HepG2 (cell line): ENCODE measurements at regions not wholly inside any gene's neighbourhood (a gene's known extent, or its start where the extent isn't known, plus 50 kb on each side); places are given as distances from the start of the nearest gene placed in this dataset.
A peak's percentile ranks its signal among the peaks of the same experiment; 100 is the strongest.

Experiments
- ATAC-seq: fragments of 200-7000 bp; cut with Tn5 transposase; 3 replicates; pipeline ENCODE4 v1.9.1; 2020; ENCODE audit warnings: mild to moderate bottlenecking, moderate library complexity
- BruUV-seq: library from RNA; stranded (reverse); fragments of 400-500 nt; replicated peaks from 2 replicates; lab custom pipeline; 2021; lab: Mats Ljungman, UMichigan
- CTCF ChIA-PET: fragments of 300-600 bp; formaldehyde crosslinking; extraction: SDS; loops from one replicate; lab custom pipeline; 2021; ENCODE audit warnings: low total read pairs, inconsistent platforms, low intra/inter-chr PET ratio; lab: Yijun Ruan, JAX
- POLR2A ChIA-PET: fragments of 350-600 bp; sonication (Branson Sonifier 250); formaldehyde crosslinking; loops from one replicate; lab custom pipeline; 2020; ENCODE audit warnings: antibody characterized with exemption, inconsistent platforms; lab: Yijun Ruan, JAX
- DNase-seq: peaks from one replicate; pipeline ENCODE4 v3.0.0-alpha.2; 2015; ENCODE audit warnings: low spot score
- FAIRE-seq: peaks from 3 replicates; lab custom pipeline; 2011; peaks lifted over from hg19 to GRCh38; lab: Jason Lieb, UNC
- H2AFZ ChIP-seq: one replicate; pipeline ENCODE4 v1.6.1; 2011; ENCODE audit warnings: low read length, inconsistent platforms
- H3K27ac ChIP-seq: fragments of 300-600 bp; 3 replicates; pipeline ENCODE4 v1.8.0; 2011; ENCODE audit warnings: mixed run types, mild to moderate bottlenecking, mixed read lengths, low read length, inconsistent platforms; ENCODE audit not compliant: insufficient read depth; ENCODE audit errors: extremely low read length
- H3K27me3 ChIP-seq, 2 experiments: fragments of 200-600 bp in 1 of 2; 2 replicates in 1 of 2; 3 replicates in 1 of 2; pipeline versions ENCODE4 v1.6.0 to v1.8.0; 2011; ENCODE audit warnings: low read length in 2 of 2, mild to moderate bottlenecking in 2 of 2, moderate library complexity in 2 of 2, inconsistent platforms in 1 of 2; ENCODE audit not compliant: insufficient read depth in 2 of 2, control insufficient read depth in 1 of 2
- H3K36me3 ChIP-seq, 2 experiments: fragments of 200-600 bp in 1 of 2; replicated peaks in 1 of 2; 2 replicates in 1 of 2; 3 replicates in 1 of 2; pipeline versions ENCODE4 v1.5.1 to v1.8.0; 2011; ENCODE audit warnings: low read length in 2 of 2, inconsistent platforms in 1 of 2; ENCODE audit not compliant: insufficient read depth in 2 of 2, control insufficient read depth in 1 of 2
- H3K4me1 ChIP-seq: 2 replicates; pipeline ENCODE4 v1.5.1; 2012; ENCODE audit warnings: low read length, inconsistent platforms; ENCODE audit not compliant: insufficient read depth
- H3K4me2 ChIP-seq: 2 replicates; pipeline ENCODE4 v1.6.0; 2011; ENCODE audit warnings: low read depth, low read length, inconsistent platforms
- H3K4me3 ChIP-seq, 3 experiments: fragments of 200-600 bp in 1 of 3; sonication (generic), shearing (Covaris generic) in 1 of 3; replicated peaks in 1 of 3; 2 replicates each; pipeline ENCODE4 v1.5.1; 2011 to 2016; ENCODE audit warnings: low read length in 3 of 3, inconsistent platforms in 2 of 3, low read depth in 2 of 3, mild to moderate bottlenecking in 2 of 3, control low read depth in 1 of 3, mixed read lengths in 1 of 3; ENCODE audit not compliant: insufficient read depth in 1 of 3
- H3K79me2 ChIP-seq: one replicate; pipeline ENCODE4 v1.6.1; 2011; ENCODE audit warnings: low read length, inconsistent platforms; ENCODE audit not compliant: insufficient read depth
- H3K9ac ChIP-seq: 2 replicates; pipeline ENCODE4 v1.6.0; 2011; ENCODE audit warnings: mild to moderate bottlenecking, low read depth, low read length, inconsistent platforms; ENCODE audit not compliant: insufficient read depth
- H3K9me3 ChIP-seq: 2 replicates; pipeline ENCODE4 v1.5.1; 2012; ENCODE audit warnings: mild to moderate bottlenecking, low read length
- H4K20me1 ChIP-seq: 2 replicates; pipeline ENCODE4 v1.6.0; 2011; ENCODE audit warnings: inconsistent platforms, mild to moderate bottlenecking, low read length, moderate library complexity; ENCODE audit not compliant: insufficient read depth
- KDM6A ChIP-seq: IDR thresholded peaks from 2 replicates; pipeline ENCODE4 v1.6.1; 2016; ENCODE audit warnings: low read depth
- KLF15 ChIP-seq: sonication (generic); formaldehyde crosslinking; IDR thresholded peaks from 2 replicates; pipeline ENCODE4 v1.8.1; 2023; ENCODE audit warnings: borderline replicate concordance, mild to moderate bottlenecking, inconsistent platforms, missing genetic modification reagents, mixed read lengths
- MIXL1 ChIP-seq: IDR thresholded peaks from 2 replicates; pipeline ENCODE4 v1.6.1; 2016
- NR2F6 ChIP-seq, 2 experiments: IDR thresholded peaks; 2 replicates each; pipeline ENCODE4 v1.6.1; 2016; ENCODE audit warnings: antibody characterized with exemption in 1 of 2, mild to moderate bottlenecking in 1 of 2
- SATB2 ChIP-seq: sonication (generic); formaldehyde crosslinking; IDR thresholded peaks from 2 replicates; pipeline ENCODE4 v1.5.0; 2020; ENCODE audit warnings: missing genetic modification reagents
- TBX3 ChIP-seq: fragments of 450-650 bp; IDR thresholded peaks from 2 replicates; pipeline ENCODE4 v1.6.1; 2017; ENCODE audit warnings: antibody characterized with exemption, mild to moderate bottlenecking, inconsistent platforms, borderline replicate concordance
- TGIF2 ChIP-seq: IDR thresholded peaks from 2 replicates; pipeline ENCODE4 v1.6.1; 2016; ENCODE audit warnings: control low read depth, missing compliant biosample characterization
- ZNF136 ChIP-seq: sonication (generic); formaldehyde crosslinking; IDR thresholded peaks from 2 replicates; pipeline ENCODE4 v1.8.1; 2022; ENCODE audit warnings: low read depth, mild to moderate bottlenecking, moderate library complexity, missing genetic modification reagents
- ZNF468 ChIP-seq: sonication (generic); formaldehyde crosslinking; IDR thresholded peaks from 2 replicates; pipeline ENCODE4 v1.8.0; 2022; ENCODE audit warnings: mild to moderate bottlenecking, moderate library complexity, missing genetic modification reagents
- ZNF512 ChIP-seq: sonication (generic); formaldehyde crosslinking; IDR thresholded peaks from 2 replicates; pipeline ENCODE4 v1.4.0; 2020; ENCODE audit warnings: mild to moderate bottlenecking, missing genetic modification reagents
- ZNF652 ChIP-seq: IDR thresholded peaks from 2 replicates; pipeline ENCODE4 v1.6.1; 2016; ENCODE audit warnings: low read depth, borderline replicate concordance
- ZNF737 ChIP-seq: sonication (generic); formaldehyde crosslinking; IDR thresholded peaks from 2 replicates; pipeline ENCODE4 v1.5.0; 2020; ENCODE audit warnings: missing genetic modification reagents, mild to moderate bottlenecking, borderline replicate concordance
- WGBS: methylation state at CpG from one replicate; pipeline ENCODE4 v1.1.6; 2017; ENCODE audit warnings: low lambda C conversion rate; 5-methylcytosine and 5-hydroxymethylcytosine counted together
- in situ Hi-C: cut with HindIII; loops from 2 replicates; pipeline ENCODE4 v1.10.0; 2017; ENCODE audit warnings: low pct_unique_long_range_greater_than_20kb; ENCODE audit not compliant: extremely low pct_ligation_motif_present
- intact Hi-C: fragments of 100-400 bp; cut with micrococcal nuclease; formaldehyde crosslinking; loops from one replicate; pipeline ENCODE4 v1.10.0; 2022; ENCODE audit not compliant: unreplicated experiment
- TF ChIP-seq, protein P1 (sequence below): sonication (generic); formaldehyde crosslinking; IDR thresholded peaks from 2 replicates; pipeline ENCODE4 v1.4.0; 2020; ENCODE audit warnings: missing genetic modification reagents

DNA sequence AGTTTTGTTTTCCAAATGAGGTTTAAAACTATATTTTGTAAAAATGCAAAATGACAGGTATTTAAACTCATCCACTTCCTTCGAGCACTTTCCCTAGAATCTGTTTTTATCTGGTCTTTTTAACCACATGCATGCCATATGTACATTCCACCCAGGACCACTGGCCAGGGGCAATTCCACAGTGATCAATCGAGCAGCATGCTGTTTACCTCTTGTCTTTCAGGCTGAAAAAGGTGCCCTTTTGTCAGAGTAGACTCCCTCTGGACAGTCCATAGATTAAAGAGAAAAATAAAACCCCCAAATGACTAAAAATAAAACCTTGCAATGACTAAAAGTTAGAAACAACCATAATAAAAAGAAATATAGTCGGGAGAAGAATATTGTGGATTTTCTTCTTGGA, 313.3 kb downstream of the LMO4 start:
- ATAC-seq (peak; percentile 64), FAIRE-seq (no peak), DNase-seq (no peak)
- BruUV-seq: no TSS peak
- H3K4me1 ChIP-seq: peaks cover 51% of the 10 kb centered on the region
- H3K27me3 ChIP-seq: no peaks in the 10 kb centered on the region
- H3K4me2 ChIP-seq: peak overlapping the region; percentile 46
- H3K79me2 ChIP-seq: no peaks in the 10 kb centered on the region
- peak overlapping the region; percentile 64 for H3K27ac ChIP-seq
- no peak overlapping the region for H3K4me3 ChIP-seq
- no peak for TF ChIP-seq KLF15
- TF ChIP-seq ZNF136: no peak
- TF ChIP-seq TBX3: no peak
- TF ChIP-seq MIXL1 (CRISPR knock-in tag): 0 out of 2 replicates have a peak, but pooled peaks have one; percentile 12
- no peak for TF ChIP-seq ZNF468 (CRISPR knock-in tag)
- TF ChIP-seq NR2F6 (IDR thresholded peaks at IDR 0.05): no peak
- no peak for TF ChIP-seq NR2F6 (CRISPR knock-in tag; IDR thresholded peaks at IDR 0.05)
- TF ChIP-seq TGIF2: no peak
- 0 out of 2 replicates have a peak, but pooled peaks have one; percentile 1 for TF ChIP-seq KDM6A (CRISPR knock-in tag)
- TF ChIP-seq, protein P1, sequence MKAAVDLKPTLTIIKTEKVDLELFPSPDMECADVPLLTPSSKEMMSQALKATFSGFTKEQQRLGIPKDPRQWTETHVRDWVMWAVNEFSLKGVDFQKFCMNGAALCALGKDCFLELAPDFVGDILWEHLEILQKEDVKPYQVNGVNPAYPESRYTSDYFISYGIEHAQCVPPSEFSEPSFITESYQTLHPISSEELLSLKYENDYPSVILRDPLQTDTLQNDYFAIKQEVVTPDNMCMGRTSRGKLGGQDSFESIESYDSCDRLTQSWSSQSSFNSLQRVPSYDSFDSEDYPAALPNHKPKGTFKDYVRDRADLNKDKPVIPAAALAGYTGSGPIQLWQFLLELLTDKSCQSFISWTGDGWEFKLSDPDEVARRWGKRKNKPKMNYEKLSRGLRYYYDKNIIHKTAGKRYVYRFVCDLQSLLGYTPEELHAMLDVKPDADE: no peak
- TF ChIP-seq ZNF737 (CRISPR knock-in tag): no peak
- TF ChIP-seq SATB2 (CRISPR knock-in tag): no peak
- TF ChIP-seq ZNF512: no peak
- TF ChIP-seq ZNF652 (CRISPR knock-in tag): peak; percentile 75
- H3K9me3 ChIP-seq: no peaks in the 10 kb centered on the region
- WGBS: 33% methylated on average over 3 of the region's 3 CpGs
- intact Hi-C loops: no loop called here
- no peaks in the 10 kb centered on the region for H3K36me3 ChIP-seq
- no peak overlapping the region; the same call in 1 of the 2 replicates for H3K9ac ChIP-seq
- ChIA-PET CTCF (no interaction called here), POLR2A (interaction anchor here (0.8 kb wide), 1 partner anchor 313 kb away, joined by 3 read pairs; the partner anchor contains the start of gene LMO4)
- in situ Hi-C loops: no loop called here
- H4K20me1 ChIP-seq: no peaks in the 10 kb centered on the region
- H2AFZ ChIP-seq: peak overlapping the region; percentile 3
